ENCODE measurements at regions not wholly inside any gene's neighbourhood (a gene's known extent, or its start where the extent isn't known, plus 50 kb on each side); places are given as distances from the start of the nearest gene placed in this dataset.

DNA sequence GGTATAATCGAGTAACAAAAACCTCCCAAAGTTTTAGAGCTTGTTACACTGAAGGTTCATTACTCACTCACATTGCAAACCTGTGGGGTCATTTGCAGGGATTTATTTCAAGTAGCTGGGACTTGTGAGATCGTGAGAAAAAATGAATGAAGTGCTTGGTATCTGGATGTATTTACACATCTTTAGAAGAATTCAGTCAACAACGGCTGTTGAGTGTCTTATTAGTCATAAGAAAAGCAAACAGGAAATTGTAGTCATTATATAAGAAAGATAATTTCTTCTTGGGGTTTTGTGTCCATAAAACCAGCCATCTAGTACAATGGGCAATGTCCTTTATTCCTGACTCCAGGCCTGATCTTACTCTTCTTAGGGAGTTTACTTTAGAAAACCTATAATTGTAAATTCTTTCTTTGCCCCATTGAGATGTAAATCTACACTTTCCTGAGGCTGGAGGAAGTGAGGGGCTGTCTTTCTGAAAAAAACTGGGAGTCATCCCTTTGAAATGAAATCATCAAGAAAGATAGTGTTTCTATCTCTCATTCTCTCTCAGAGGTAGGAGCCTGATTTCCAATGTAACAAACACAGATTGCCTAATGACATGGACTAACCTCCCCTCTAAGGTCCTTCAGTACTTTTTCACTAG lies 202.5 kb upstream of the ASCC3 start:
- TF ChIP-seq, protein P1, sequence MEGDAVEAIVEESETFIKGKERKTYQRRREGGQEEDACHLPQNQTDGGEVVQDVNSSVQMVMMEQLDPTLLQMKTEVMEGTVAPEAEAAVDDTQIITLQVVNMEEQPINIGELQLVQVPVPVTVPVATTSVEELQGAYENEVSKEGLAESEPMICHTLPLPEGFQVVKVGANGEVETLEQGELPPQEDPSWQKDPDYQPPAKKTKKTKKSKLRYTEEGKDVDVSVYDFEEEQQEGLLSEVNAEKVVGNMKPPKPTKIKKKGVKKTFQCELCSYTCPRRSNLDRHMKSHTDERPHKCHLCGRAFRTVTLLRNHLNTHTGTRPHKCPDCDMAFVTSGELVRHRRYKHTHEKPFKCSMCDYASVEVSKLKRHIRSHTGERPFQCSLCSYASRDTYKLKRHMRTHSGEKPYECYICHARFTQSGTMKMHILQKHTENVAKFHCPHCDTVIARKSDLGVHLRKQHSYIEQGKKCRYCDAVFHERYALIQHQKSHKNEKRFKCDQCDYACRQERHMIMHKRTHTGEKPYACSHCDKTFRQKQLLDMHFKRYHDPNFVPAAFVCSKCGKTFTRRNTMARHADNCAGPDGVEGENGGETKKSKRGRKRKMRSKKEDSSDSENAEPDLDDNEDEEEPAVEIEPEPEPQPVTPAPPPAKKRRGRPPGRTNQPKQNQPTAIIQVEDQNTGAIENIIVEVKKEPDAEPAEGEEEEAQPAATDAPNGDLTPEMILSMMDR (IDR thresholded peaks at IDR 0.05), result no peak
- no peak for TF ChIP-seq POLR2A (IDR thresholded peaks at IDR 0.05)

Data from heart left ventricle (tissue), 13 donors.